GM18507 (cell line): ENCODE measurements at regions not wholly inside any gene's neighbourhood (a gene's known extent, or its start where the extent isn't known, plus 50 kb on each side); places are given as distances from the start of the nearest gene placed in this dataset.

Source experiments
- DNase-seq: peaks from one replicate; pipeline ENCODE4 v3.0.0; 2011; ENCODE audit warnings: low read depth; ENCODE audit not compliant: insufficient read length; ENCODE audit errors: extremely low spot score
- FAIRE-seq: peaks from 2 replicates; lab custom pipeline; 2011; peaks lifted over from hg19 to GRCh38; lab: Jason Lieb, UNC

DNA sequence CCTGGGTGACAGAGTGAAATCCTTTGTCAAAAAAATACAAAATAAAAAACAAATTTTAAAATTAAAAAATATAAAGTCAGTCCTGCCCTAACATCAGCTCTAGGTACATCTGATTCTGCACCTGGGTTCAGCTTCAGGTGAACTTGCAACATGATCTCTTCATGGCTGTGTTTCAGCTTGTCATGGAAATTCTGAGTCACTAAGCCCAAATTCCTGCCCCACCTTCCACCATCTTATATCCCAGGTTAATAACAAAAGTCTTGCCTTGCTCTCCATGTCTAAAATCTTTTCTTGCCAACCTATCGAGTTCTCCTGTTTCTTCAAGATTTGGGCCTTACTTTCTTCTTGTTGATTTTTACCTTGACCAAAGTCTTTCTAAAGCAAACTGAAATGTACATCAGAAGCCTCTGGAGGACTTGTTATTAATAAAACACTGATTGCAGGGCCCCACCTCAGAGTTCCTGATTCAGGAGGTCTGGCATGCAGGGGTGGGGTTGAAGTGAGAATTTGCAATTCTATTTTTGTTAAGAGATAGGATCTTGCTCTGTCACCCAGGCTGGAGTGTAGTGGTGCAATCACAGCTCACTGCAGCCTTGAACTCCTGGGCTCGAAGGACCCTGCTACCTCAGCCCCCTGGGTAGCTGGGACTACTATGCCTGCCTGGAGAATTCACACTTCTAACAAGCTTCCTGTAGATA, 125.8 kb upstream of the VCX3A start:
- DNase-seq: no peak
- no peak for FAIRE-seq

DNA sequence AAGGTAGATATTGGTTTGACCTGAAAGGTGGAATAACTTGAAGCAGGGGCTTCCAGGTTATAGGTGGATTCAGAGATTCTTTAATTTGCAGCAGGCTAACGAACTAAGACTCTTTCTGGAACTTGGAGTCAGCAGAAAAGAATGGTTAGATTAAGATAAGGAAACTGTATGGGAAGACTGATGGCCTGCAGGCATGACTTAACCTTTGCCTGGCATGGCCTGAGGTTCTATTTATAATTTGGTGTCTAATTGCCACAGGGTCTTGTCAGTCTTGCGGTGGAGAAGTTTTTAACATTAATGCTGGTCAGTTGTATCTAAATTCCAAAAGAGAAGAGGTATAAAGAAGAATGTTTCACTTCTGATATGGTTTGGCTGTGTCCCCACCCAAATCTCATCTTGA, 110.3 kb upstream of the VCX3A start:
- no peak for FAIRE-seq

DNA sequence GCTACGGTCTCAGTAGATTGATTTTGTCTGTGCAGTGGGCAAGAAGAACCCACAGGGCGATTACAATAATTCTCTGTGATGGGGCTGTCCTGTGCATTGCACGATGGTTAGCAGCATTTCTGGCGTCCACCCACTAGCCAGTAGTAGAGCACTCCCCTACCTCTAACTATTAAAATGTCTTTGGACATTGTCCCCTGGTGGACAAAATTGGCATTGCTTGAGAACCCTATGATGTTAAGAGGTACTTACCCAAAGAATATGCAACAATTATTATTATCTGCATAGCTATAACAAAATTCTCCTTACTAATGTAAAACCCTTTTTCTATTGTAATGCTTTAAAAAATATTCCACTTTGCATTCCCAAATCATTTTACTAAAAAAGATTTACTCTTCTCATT, 109.5 kb upstream of the VCX3A start:
- DNase-seq (no peak), FAIRE-seq (no peak)

More for the DNA sequence above, 110.3 kb upstream of the VCX3A start:
- no peak for DNase-seq

DNA sequence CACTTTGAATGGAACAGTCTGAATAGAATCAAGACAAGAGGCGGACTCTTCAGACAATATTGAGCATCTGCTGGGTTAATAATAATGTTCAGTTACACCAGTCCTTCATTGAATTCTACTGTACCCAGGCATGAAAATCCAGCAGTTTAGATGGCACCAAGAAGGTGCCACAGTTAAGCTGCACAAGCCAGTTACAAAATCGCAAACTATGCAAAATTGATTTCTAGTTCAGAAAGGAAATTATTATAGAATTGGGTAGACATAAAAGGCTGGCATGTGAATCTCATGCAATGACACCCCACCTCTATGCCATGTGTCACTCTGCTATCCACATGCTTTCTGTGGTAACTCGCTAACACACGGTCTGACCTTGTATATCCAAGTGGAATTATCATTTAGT, 105.8 kb upstream of the VCX3A start:
- FAIRE-seq: no peak
- no peak for DNase-seq

DNA sequence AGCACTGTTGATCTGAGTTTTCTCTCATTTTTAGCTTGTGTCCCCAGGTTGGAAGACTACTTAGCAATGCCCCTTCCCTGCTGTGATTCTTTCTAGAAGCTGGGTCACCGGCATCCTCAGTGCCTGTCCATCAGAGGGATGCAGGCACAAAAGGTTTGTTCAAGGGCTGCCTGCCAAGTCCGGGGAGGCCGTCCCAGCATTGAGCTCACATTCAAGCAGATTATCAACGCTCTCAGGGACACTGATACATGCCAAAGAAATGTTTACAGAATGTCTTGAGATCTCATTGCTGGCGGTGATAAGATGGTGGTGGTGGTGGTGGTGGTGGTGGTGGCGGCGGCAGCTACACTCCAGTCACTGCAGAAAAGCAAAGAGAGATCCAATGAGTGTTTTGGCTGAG, 79.6 kb upstream of the VCX3A start:
- DNase-seq (no peak), FAIRE-seq (no peak)

DNA sequence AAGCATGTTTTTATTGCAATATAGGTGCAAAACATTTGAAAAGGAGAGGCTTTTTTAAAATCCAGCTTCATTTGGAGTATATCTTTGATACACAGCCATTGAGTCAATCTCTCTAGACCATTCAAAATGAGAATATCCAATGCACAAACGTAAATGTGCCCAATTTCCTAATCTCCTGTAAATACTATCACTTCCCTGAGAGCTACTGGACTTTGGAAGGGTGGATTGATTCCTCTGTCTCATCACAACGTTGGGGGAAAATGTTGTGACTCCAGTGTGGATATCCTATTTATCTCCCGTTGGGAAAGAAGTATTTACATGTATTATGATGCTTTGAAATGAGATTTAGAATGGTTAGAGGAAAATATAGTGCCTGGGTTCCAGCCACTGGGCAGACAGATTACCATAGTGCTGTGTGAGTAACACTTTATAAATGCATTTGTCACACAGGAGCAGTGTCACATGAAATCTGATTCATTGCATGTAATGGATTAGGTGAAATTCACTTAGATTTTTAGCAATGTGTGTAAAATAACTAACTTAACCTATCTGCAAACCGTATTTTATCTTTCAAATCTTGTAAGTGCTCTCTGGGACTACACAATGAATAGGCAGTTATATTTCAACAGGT, 64.4 kb upstream of the VCX3A start:
- DNase-seq (no peak), FAIRE-seq (no peak)
